Right cardiac atrium (tissue), 5 donors: ENCODE measurements at regions not wholly inside any gene's neighbourhood (a gene's known extent, or its start where the extent isn't known, plus 50 kb on each side); places are given as distances from the start of the nearest gene placed in this dataset.

Experiments
- ATAC-seq, 2 donors: fragments of 200-7000 bp; cut with Tn5 transposase; one replicate each; pipeline versions ENCODE4 v1.8.0 to v1.9.1; 2020; ENCODE audit warnings: moderate library complexity in 2 of 2, mild to moderate bottlenecking in 1 of 2
- DNase-seq, 3 donors: peaks; one replicate each; pipeline ENCODE4 v3.0.0-alpha.2; 2020
- H3K27ac ChIP-seq: one replicate; pipeline ENCODE4 v1.5.1; 2013; ENCODE audit warnings: mild to moderate bottlenecking, low read length, control low read depth, moderate library complexity
- H3K27me3 ChIP-seq: one replicate; pipeline ENCODE4 v1.6.1; 2013; ENCODE audit not compliant: control insufficient read depth, insufficient read depth
- H3K4me1 ChIP-seq: one replicate; pipeline ENCODE4 v1.6.1; 2013; ENCODE audit warnings: low read length; ENCODE audit not compliant: control insufficient read depth, insufficient read depth
- H3K4me3 ChIP-seq: one replicate; pipeline ENCODE4 v1.5.1; 2013; ENCODE audit warnings: low read length, control low read depth
- H3K9me3 ChIP-seq: one replicate; pipeline ENCODE4 v1.6.1; 2013; ENCODE audit warnings: low read length; ENCODE audit not compliant: control insufficient read depth
- WGBS: extraction: QIAGEN DNeasy Blood & Tissue Kit; methylation state at CpG from one replicate; pipeline ENCODE4 v1.1.7; 2013; 5-methylcytosine and 5-hydroxymethylcytosine counted together
- intact Hi-C, 4 donors: fragments of 100-400 bp; cut with DNase I; formaldehyde crosslinking; loops; one replicate each; pipeline versions ENCODE4 v1.11.0 to v1.14.0; 2022 to 2023
- donor health status: healthy with polysubstance abuse.
- donor health status: DM: no; HTN: yes; CAD: no.
- donor health status: DM: no; HTN: no; CAD: no.
- donor health status: DM: no; HTN: yes; CAD: no; lungs with severe emphysema.
- donor health status: DM: yes; HTN: yes; CAD: no.

- H3K4me3 ChIP-seq, result no peak overlapping the region
- peak in 1 of 2 donors; percentile 48 for ATAC-seq
- intact Hi-C loops, result no loop called here
- WGBS, result 74% methylated on average over 14 of the region's 14 CpGs
- no peaks in the 10 kb centered on the region for H3K27me3 ChIP-seq
- peak in 2 of 3 donors; percentile 31 to 64 for DNase-seq
- H3K9me3 ChIP-seq, result no peaks in the 10 kb centered on the region
- no peak overlapping the region for H3K27ac ChIP-seq
- no peaks in the 10 kb centered on the region for H3K4me1 ChIP-seq
These were observed 76.8 kb upstream of the PIM1 start for GRCh38 chr6:37092923-37093727.

DNA sequence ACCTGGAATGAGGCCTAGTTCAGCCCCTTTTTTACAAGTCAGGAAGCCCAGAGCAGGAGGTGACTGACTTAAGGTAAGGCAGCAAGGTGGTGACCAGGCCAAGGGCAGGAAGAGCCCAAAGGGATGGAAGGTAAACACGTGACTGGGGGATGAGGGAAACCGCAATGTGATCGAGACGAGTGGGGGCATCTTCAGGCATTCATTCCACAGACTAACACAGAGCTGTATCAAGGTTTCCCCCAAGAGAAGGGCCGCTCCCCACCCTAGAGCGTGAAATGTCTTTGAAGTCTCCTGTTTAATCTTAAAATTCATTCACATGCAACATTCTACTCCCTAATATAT is 76.3 kb upstream of the PIM1 start:
- DNase-seq, result no peak
- Histone ChIP-seq H3K4me3 (no peak overlapping the region), H3K4me1 (no peaks in the 10 kb centered on the region), H3K27me3 (no peaks in the 10 kb centered on the region), H3K9me3 (no peaks in the 10 kb centered on the region), H3K27ac (no peak overlapping the region)
- intact Hi-C loops, result no loop called here
- WGBS, result 86% methylated on average over 6 of the region's 6 CpGs
- ATAC-seq, result no peak

GRCh38 chr6:37095997-37096396 is 74.0 kb upstream of the PIM1 start:
- intact Hi-C loops, result no loop called here
- Histone ChIP-seq H3K4me1 (no peaks in the 10 kb centered on the region), H3K27ac (no peak overlapping the region), H3K4me3 (no peak overlapping the region), H3K9me3 (no peaks in the 10 kb centered on the region), H3K27me3 (no peaks in the 10 kb centered on the region)
- DNase-seq (no peak), ATAC-seq (no peak)
- WGBS, result 86% methylated on average over 1 of the region's 1 CpG

DNA sequence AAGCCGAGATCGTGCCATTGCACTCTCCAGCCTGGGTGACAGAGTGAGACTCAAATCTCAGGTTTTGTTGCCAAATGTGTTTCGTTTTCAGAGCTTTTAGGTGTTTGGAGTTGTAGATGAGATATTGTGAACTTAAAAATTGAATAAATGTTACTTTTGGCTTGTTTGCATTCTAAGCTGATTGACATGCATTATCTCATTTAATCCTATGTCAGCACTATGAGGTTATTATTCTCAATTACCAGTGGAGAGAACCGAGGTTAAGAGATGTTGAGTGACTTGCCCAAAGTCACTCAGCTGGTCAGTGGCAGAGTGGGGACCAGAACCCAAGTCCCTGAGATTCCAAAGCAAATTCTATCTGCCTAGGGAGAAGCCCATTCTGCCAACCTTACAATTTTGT is 72.6 kb upstream of the PIM1 start:
- intact Hi-C loops, result no loop called here
- ATAC-seq, result no peak
- DNase-seq, result no peak
- no peaks in the 10 kb centered on the region for H3K4me1 ChIP-seq
- H3K27me3 ChIP-seq, result no peaks in the 10 kb centered on the region
- WGBS, result 87% methylated on average over 4 of the region's 4 CpGs
- H3K27ac ChIP-seq, result no peak overlapping the region
- no peak overlapping the region for H3K4me3 ChIP-seq
- H3K9me3 ChIP-seq, result no peaks in the 10 kb centered on the region

DNA sequence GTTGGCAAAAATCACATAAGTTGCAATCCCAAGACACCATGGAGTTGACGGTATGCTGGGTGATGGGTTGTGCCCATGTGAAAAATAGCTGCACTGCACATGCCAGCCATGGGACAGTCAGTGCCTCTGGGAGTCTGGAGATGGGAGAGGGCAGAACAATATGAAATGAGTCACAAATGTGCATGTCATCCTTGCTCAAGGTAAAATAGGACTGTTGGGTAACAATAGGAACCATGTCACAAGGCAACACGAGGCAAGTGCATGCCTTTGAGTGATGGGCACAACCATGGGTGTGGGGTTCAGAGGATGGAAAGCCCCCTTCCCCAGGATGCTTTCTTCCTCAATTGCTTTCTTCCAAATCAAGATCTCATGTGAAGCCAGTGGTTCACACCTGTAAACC is 70.5 kb upstream of the PIM1 start:
- Histone ChIP-seq H3K27ac (no peak overlapping the region), H3K4me1 (peaks cover 6% of the 10 kb centered on the region), H3K27me3 (no peaks in the 10 kb centered on the region), H3K4me3 (no peak overlapping the region), H3K9me3 (no peaks in the 10 kb centered on the region)
- intact Hi-C loops, result no loop called here
- 58% methylated on average over 2 of the region's 2 CpGs for WGBS
- ATAC-seq, result no peak
- no peak for DNase-seq

- H3K9me3 ChIP-seq, result no peaks in the 10 kb centered on the region
- no peak for ATAC-seq
- DNase-seq, result no peak
- intact Hi-C loops, result no loop called here
- no peaks in the 10 kb centered on the region for H3K27me3 ChIP-seq
- WGBS, result 92% methylated on average over 6 of the region's 6 CpGs
- no peak overlapping the region for H3K27ac ChIP-seq
- H3K4me1 ChIP-seq, result peaks cover 6% of the 10 kb centered on the region
- H3K4me3 ChIP-seq, result no peak overlapping the region
These were observed 69.2 kb upstream of the PIM1 start for GRCh38 chr6:37100745-37101144.

DNA sequence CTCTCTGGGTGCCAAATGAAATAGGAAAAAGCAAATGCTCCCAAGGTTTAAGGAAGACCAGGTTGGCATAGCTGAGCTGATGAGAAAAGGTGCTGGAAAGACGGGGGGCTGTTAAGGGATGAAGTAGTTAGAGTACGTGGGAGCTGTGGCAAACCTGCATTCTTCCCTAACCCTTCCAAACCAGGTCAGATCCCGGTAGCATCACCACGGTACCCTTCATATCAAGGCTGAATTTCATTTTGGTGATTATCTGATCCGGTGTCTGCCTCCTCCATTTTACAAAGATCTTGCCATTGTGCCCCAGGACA is 68.0 kb upstream of the PIM1 start:
- ATAC-seq (peak in 1 of 2 donors; percentile 0), DNase-seq (no peak)
- 51% methylated on average over 5 of the region's 5 CpGs for WGBS
- H3K4me3 ChIP-seq, result no peak overlapping the region
- no peaks in the 10 kb centered on the region for H3K27me3 ChIP-seq
- intact Hi-C loops, result loop anchor here in 1 of 4 donors (2.0 kb wide), 1 partner anchor 69 kb away; the partner anchor contains the start of gene PIM1
- peaks cover 6% of the 10 kb centered on the region for H3K4me1 ChIP-seq
- H3K27ac ChIP-seq, result peak overlapping the region; percentile 83
- no peaks in the 10 kb centered on the region for H3K9me3 ChIP-seq

- peak; percentile 95 to 96 for ATAC-seq
- WGBS, result 1% methylated on average over 36 of the region's 36 CpGs
These were observed 67.4 kb upstream of the PIM1 start for GRCh38 chr6:37102299-37103168.

GRCh38 chr6:37103169-37104039 is 66.5 kb upstream of the PIM1 start:
- Histone ChIP-seq H3K27me3 (no peaks in the 10 kb centered on the region), H3K4me1 (peaks cover 8% of the 10 kb centered on the region), H3K27ac (peak overlapping the region; percentile 83), H3K9me3 (no peaks in the 10 kb centered on the region), H3K4me3 (peak overlapping the region; percentile 41)
- WGBS, result 23% methylated on average over 10 of the region's 10 CpGs
- peak; percentile 48 to 56 for ATAC-seq
- DNase-seq, result peak; percentile 50 to 79 (median 74)
- intact Hi-C loops, result loop anchor here in 1 of 4 donors (2.0 kb wide), 1 partner anchor 67 kb away; the partner anchor contains the start of gene PIM1

More at GRCh38 chr6:37102299-37103168, 67.4 kb upstream of the PIM1 start:
- DNase-seq, result peak; percentile 95 to 96 (median 96)
- peak overlapping the region; percentile 41 for H3K4me3 ChIP-seq
- H3K27ac ChIP-seq, result peak overlapping the region; percentile 83
- peaks cover 8% of the 10 kb centered on the region for H3K4me1 ChIP-seq
- no peaks in the 10 kb centered on the region for H3K9me3 ChIP-seq
- H3K27me3 ChIP-seq, result no peaks in the 10 kb centered on the region
- intact Hi-C loops, result loop anchor here in 1 of 4 donors (2.0 kb wide), 1 partner anchor 68 kb away; the partner anchor contains the start of gene PIM1

DNA sequence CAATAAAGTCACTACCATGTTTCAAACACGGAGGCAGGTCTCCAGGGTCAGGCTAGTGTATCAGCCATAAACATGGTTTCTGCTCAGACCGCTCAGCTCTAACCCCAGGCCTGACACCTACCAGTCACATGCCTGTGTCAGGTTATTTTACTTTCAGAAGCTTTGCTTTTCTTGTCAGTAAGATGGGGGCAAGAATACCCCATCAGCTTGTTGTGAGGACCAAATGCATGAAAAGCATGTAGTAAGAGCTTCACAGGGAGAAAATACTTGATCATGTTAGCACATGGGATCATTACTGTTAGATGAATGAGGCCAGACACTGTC is 65.2 kb upstream of the PIM1 start:
- DNase-seq, result no peak
- H3K4me3 ChIP-seq, result no peak overlapping the region
- H3K27me3 ChIP-seq, result no peaks in the 10 kb centered on the region
- H3K9me3 ChIP-seq, result no peaks in the 10 kb centered on the region
- WGBS, result 88% methylated on average over 2 of the region's 2 CpGs
- no peak overlapping the region for H3K27ac ChIP-seq
- H3K4me1 ChIP-seq, result peaks cover 8% of the 10 kb centered on the region
- intact Hi-C loops, result no loop called here
- ATAC-seq, result no peak
